ENCODE measurements at regions not wholly inside any gene's neighbourhood (a gene's known extent, or its start where the extent isn't known, plus 50 kb on each side); places are given as distances from the start of the nearest gene placed in this dataset.

GRCh38 chr4:179595671-179596410, 2153.6 kb upstream of the AGA start:
- Histone ChIP-seq H3K36me3 (ENCODE audit: control insufficient read depth in 3 of 3, insufficient read depth in 3 of 3, low read length in 3 of 3) (no peaks in the 10 kb centered on the region), H3K27ac (ENCODE audit: low read depth, low read length) (no peak overlapping the region), H3K4me1 (ENCODE audit: control insufficient read depth in 3 of 3, insufficient read depth in 3 of 3, low read length in 3 of 3) (no peaks in the 10 kb centered on the region), H3K9me3 (ENCODE audit: control insufficient read depth in 3 of 3, low read length in 3 of 3) (no peaks in the 10 kb centered on the region), H3K4me3 (ENCODE audit: low read length in 3 of 3) (no peak overlapping the region), H3K9ac (ENCODE audit: low read depth in 1 of 3, low read length in 3 of 3) (no peak overlapping the region), H3K27me3 (ENCODE audit: control insufficient read depth in 3 of 3, insufficient read depth in 3 of 3, low read length in 3 of 3) (no peaks in the 10 kb centered on the region)

- no peak overlapping the region for H3K9ac ChIP-seq (ENCODE audit: low read depth in 1 of 3, low read length in 3 of 3)
- no peaks in the 10 kb centered on the region for H3K4me1 ChIP-seq (ENCODE audit: control insufficient read depth in 3 of 3, insufficient read depth in 3 of 3, low read length in 3 of 3)
- H3K27ac ChIP-seq (ENCODE audit: low read depth, low read length): no peak overlapping the region
- no peak overlapping the region for H3K4me3 ChIP-seq (ENCODE audit: low read length in 3 of 3)
- H3K27me3 ChIP-seq (ENCODE audit: control insufficient read depth in 3 of 3, insufficient read depth in 3 of 3, low read length in 3 of 3): no peaks in the 10 kb centered on the region
- no peaks in the 10 kb centered on the region for H3K36me3 ChIP-seq (ENCODE audit: control insufficient read depth in 3 of 3, insufficient read depth in 3 of 3, low read length in 3 of 3)
- H3K9me3 ChIP-seq (ENCODE audit: control insufficient read depth in 3 of 3, low read length in 3 of 3): no peaks in the 10 kb centered on the region
Measured at GRCh38 chr4:179596621-179597020, 2154.4 kb upstream of the AGA start.

- Histone ChIP-seq H3K36me3 (ENCODE audit: control insufficient read depth in 3 of 3, insufficient read depth in 3 of 3, low read length in 3 of 3) (no peaks in the 10 kb centered on the region), H3K4me1 (ENCODE audit: control insufficient read depth in 3 of 3, insufficient read depth in 3 of 3, low read length in 3 of 3) (no peaks in the 10 kb centered on the region), H3K27ac (ENCODE audit: low read depth, low read length) (no peak overlapping the region), H3K27me3 (ENCODE audit: control insufficient read depth in 3 of 3, insufficient read depth in 3 of 3, low read length in 3 of 3) (no peaks in the 10 kb centered on the region), H3K9me3 (ENCODE audit: control insufficient read depth in 3 of 3, low read length in 3 of 3) (no peaks in the 10 kb centered on the region), H3K4me3 (ENCODE audit: low read length in 3 of 3) (no peak overlapping the region), H3K9ac (ENCODE audit: low read depth in 1 of 3, low read length in 3 of 3) (no peak overlapping the region)
Measured at GRCh38 chr4:179597301-179597700, 2155.1 kb upstream of the AGA start.

GRCh38 chr4:179601671-179602070, 2159.4 kb upstream of the AGA start:
- Histone ChIP-seq H3K36me3 (ENCODE audit: control insufficient read depth in 3 of 3, insufficient read depth in 3 of 3, low read length in 3 of 3) (no peaks in the 10 kb centered on the region), H3K27me3 (ENCODE audit: control insufficient read depth in 3 of 3, insufficient read depth in 3 of 3, low read length in 3 of 3) (no peaks in the 10 kb centered on the region), H3K4me3 (ENCODE audit: low read length in 3 of 3) (no peak overlapping the region), H3K9me3 (ENCODE audit: control insufficient read depth in 3 of 3, low read length in 3 of 3) (no peaks in the 10 kb centered on the region), H3K9ac (ENCODE audit: low read depth in 1 of 3, low read length in 3 of 3) (no peak overlapping the region), H3K27ac (ENCODE audit: low read depth, low read length) (no peak overlapping the region), H3K4me1 (ENCODE audit: control insufficient read depth in 3 of 3, insufficient read depth in 3 of 3, low read length in 3 of 3) (no peaks in the 10 kb centered on the region)

DNA sequence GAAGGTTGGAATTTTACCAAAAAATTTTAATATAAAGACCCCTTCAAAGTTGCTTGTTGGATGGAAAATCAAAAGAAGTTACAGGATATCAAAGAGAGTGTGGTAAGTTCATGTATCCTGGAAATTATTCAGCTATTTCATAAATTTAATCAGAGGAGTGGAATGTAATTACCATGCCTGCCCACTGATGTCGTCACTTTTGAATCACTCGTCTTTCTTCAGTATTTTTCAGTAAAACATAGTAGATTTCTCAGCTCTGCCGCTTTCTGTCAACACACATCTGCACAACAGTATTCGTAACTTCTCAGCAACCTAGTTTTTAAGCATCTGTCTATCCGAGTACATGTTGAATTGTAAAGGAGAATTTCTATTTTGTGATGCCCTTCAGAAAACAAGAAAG, 2163.0 kb upstream of the AGA start:
- Histone ChIP-seq H3K27me3 (ENCODE audit: control insufficient read depth in 3 of 3, insufficient read depth in 3 of 3, low read length in 3 of 3) (no peaks in the 10 kb centered on the region), H3K27ac (ENCODE audit: low read depth, low read length) (no peak overlapping the region), H3K4me3 (ENCODE audit: low read length in 3 of 3) (no peak overlapping the region), H3K4me1 (ENCODE audit: control insufficient read depth in 3 of 3, insufficient read depth in 3 of 3, low read length in 3 of 3) (no peaks in the 10 kb centered on the region), H3K36me3 (ENCODE audit: control insufficient read depth in 3 of 3, insufficient read depth in 3 of 3, low read length in 3 of 3) (no peaks in the 10 kb centered on the region), H3K9ac (ENCODE audit: low read depth in 1 of 3, low read length in 3 of 3) (no peak overlapping the region), H3K9me3 (ENCODE audit: control insufficient read depth in 3 of 3, low read length in 3 of 3) (no peaks in the 10 kb centered on the region)

DNA sequence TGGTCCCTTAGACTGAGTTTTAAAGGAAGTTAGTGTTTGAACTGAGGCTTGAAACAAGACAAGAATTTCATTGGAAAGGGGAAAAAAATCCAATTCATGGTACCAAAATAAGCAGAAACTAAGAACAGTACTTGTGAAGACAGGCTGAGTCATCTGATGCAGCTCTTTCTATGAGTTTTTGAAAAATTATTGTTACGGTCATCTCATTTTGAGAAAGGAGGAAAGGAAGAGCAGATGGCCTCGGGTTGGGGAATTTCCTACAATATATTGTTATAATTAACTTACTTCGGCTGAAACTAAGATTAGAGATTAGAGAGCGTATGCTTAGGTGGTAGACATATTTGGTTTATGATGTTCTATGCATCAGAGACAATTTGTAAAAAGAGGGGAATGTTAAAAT, 2164.8 kb upstream of the AGA start:
- no peaks in the 10 kb centered on the region for H3K9me3 ChIP-seq (ENCODE audit: control insufficient read depth in 3 of 3, low read length in 3 of 3)

GRCh38 chr4:179615704-179616103, 2173.5 kb upstream of the AGA start:
- H3K4me1 ChIP-seq (ENCODE audit: control insufficient read depth in 3 of 3, insufficient read depth in 3 of 3, low read length in 3 of 3): no peaks in the 10 kb centered on the region
- H3K4me3 ChIP-seq (ENCODE audit: low read length in 3 of 3): no peak overlapping the region
- no peaks in the 10 kb centered on the region for H3K27me3 ChIP-seq (ENCODE audit: control insufficient read depth in 3 of 3, insufficient read depth in 3 of 3, low read length in 3 of 3)
- no peaks in the 10 kb centered on the region for H3K9me3 ChIP-seq (ENCODE audit: control insufficient read depth in 3 of 3, low read length in 3 of 3)
- no peaks in the 10 kb centered on the region for H3K36me3 ChIP-seq (ENCODE audit: control insufficient read depth in 3 of 3, insufficient read depth in 3 of 3, low read length in 3 of 3)
- no peak overlapping the region for H3K27ac ChIP-seq (ENCODE audit: low read depth, low read length)
- no peak overlapping the region for H3K9ac ChIP-seq (ENCODE audit: low read depth in 1 of 3, low read length in 3 of 3)

More for the DNA sequence above, 2164.8 kb upstream of the AGA start:
- Histone ChIP-seq H3K27ac (ENCODE audit: low read depth, low read length) (no peak overlapping the region), H3K27me3 (ENCODE audit: control insufficient read depth in 3 of 3, insufficient read depth in 3 of 3, low read length in 3 of 3) (no peaks in the 10 kb centered on the region), H3K9ac (ENCODE audit: low read depth in 1 of 3, low read length in 3 of 3) (no peak overlapping the region), H3K4me3 (ENCODE audit: low read length in 3 of 3) (no peak overlapping the region), H3K4me1 (ENCODE audit: control insufficient read depth in 3 of 3, insufficient read depth in 3 of 3, low read length in 3 of 3) (no peaks in the 10 kb centered on the region), H3K36me3 (ENCODE audit: control insufficient read depth in 3 of 3, insufficient read depth in 3 of 3, low read length in 3 of 3) (no peaks in the 10 kb centered on the region)

GRCh38 chr4:179618966-179619365, 2176.7 kb upstream of the AGA start:
- H3K36me3 ChIP-seq (ENCODE audit: control insufficient read depth in 3 of 3, insufficient read depth in 3 of 3, low read length in 3 of 3): no peaks in the 10 kb centered on the region

GRCh38 chr4:179624768-179625181, 2182.5 kb upstream of the AGA start:
- H3K4me1 ChIP-seq (ENCODE audit: control insufficient read depth in 3 of 3, insufficient read depth in 3 of 3, low read length in 3 of 3): no peaks in the 10 kb centered on the region
- H3K9me3 ChIP-seq (ENCODE audit: control insufficient read depth in 3 of 3, low read length in 3 of 3): no peaks in the 10 kb centered on the region
- no peaks in the 10 kb centered on the region for H3K27me3 ChIP-seq (ENCODE audit: control insufficient read depth in 3 of 3, insufficient read depth in 3 of 3, low read length in 3 of 3)
- no peak overlapping the region for H3K27ac ChIP-seq (ENCODE audit: low read depth, low read length)
- H3K4me3 ChIP-seq (ENCODE audit: low read length in 3 of 3): no peak overlapping the region
- no peak overlapping the region for H3K9ac ChIP-seq (ENCODE audit: low read depth in 1 of 3, low read length in 3 of 3)
- H3K36me3 ChIP-seq (ENCODE audit: control insufficient read depth in 3 of 3, insufficient read depth in 3 of 3, low read length in 3 of 3): no peaks in the 10 kb centered on the region

More at GRCh38 chr4:179618966-179619365, 2176.7 kb upstream of the AGA start:
- Histone ChIP-seq H3K9me3 (ENCODE audit: control insufficient read depth in 3 of 3, low read length in 3 of 3) (no peaks in the 10 kb centered on the region), H3K4me1 (ENCODE audit: control insufficient read depth in 3 of 3, insufficient read depth in 3 of 3, low read length in 3 of 3) (no peaks in the 10 kb centered on the region), H3K27me3 (ENCODE audit: control insufficient read depth in 3 of 3, insufficient read depth in 3 of 3, low read length in 3 of 3) (no peaks in the 10 kb centered on the region), H3K9ac (ENCODE audit: low read depth in 1 of 3, low read length in 3 of 3) (no peak overlapping the region), H3K4me3 (ENCODE audit: low read length in 3 of 3) (no peak overlapping the region), H3K27ac (ENCODE audit: low read depth, low read length) (no peak overlapping the region)

DNA sequence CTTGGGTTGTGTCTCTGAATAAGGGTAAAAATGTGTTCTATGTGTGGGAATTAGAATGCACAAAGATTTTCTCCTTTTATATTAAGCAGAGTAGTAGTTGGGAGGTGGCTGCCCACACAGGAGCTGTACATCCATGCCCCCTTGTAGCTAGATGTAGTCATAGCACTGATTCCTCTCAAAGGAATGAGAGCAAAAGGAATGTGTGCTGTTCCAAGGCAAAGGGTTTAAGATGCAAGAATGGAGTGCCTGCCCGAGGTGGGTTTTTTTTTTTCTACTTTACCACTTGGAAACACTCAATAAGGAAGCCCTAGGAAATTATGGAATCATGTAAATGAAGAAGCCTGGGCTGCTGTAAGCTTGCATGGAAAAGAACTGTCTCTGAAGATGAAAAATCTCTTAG, 2183.2 kb upstream of the AGA start:
- no peaks in the 10 kb centered on the region for H3K27me3 ChIP-seq (ENCODE audit: control insufficient read depth in 3 of 3, insufficient read depth in 3 of 3, low read length in 3 of 3)
- no peaks in the 10 kb centered on the region for H3K36me3 ChIP-seq (ENCODE audit: control insufficient read depth in 3 of 3, insufficient read depth in 3 of 3, low read length in 3 of 3)
- no peaks in the 10 kb centered on the region for H3K9me3 ChIP-seq (ENCODE audit: control insufficient read depth in 3 of 3, low read length in 3 of 3)
- no peak overlapping the region for H3K27ac ChIP-seq (ENCODE audit: low read depth, low read length)
- no peaks in the 10 kb centered on the region for H3K4me1 ChIP-seq (ENCODE audit: control insufficient read depth in 3 of 3, insufficient read depth in 3 of 3, low read length in 3 of 3)
- H3K4me3 ChIP-seq (ENCODE audit: low read length in 3 of 3): no peak overlapping the region
- H3K9ac ChIP-seq (ENCODE audit: low read depth in 1 of 3, low read length in 3 of 3): no peak overlapping the region

Measured in skeletal muscle tissue (tissue), 3 donors.